ENCODE measurements at regions not wholly inside any gene's neighbourhood (a gene's known extent, or its start where the extent isn't known, plus 50 kb on each side); places are given as distances from the start of the nearest gene placed in this dataset.

DNA sequence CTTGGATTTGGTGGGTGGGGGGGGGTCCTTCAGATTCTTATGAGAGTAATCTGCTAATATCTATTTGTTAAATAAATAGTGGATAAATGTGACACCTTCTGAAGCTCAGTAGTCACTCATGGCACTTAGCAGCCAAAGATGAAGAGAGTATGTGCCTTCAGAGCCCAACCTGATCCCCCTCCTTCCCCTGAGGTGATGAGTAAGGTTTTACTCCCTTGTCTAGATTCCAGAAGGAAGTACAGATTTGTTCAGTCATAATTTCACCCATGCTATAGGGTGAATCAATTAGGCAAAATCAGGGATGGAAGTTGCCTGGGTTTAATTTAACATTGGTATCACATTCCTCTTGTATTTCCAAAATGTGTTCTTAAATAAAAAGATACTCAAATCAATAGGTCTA is 340.3 kb upstream of the ATP2B1 start:
- TF ChIP-seq, protein P1, sequence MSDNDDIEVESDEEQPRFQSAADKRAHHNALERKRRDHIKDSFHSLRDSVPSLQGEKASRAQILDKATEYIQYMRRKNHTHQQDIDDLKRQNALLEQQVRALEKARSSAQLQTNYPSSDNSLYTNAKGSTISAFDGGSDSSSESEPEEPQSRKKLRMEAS (IDR thresholded peaks at IDR 0.05; ENCODE audit: insufficient read depth, insufficient read length) = no peak
- TF ChIP-seq, protein P2, sequence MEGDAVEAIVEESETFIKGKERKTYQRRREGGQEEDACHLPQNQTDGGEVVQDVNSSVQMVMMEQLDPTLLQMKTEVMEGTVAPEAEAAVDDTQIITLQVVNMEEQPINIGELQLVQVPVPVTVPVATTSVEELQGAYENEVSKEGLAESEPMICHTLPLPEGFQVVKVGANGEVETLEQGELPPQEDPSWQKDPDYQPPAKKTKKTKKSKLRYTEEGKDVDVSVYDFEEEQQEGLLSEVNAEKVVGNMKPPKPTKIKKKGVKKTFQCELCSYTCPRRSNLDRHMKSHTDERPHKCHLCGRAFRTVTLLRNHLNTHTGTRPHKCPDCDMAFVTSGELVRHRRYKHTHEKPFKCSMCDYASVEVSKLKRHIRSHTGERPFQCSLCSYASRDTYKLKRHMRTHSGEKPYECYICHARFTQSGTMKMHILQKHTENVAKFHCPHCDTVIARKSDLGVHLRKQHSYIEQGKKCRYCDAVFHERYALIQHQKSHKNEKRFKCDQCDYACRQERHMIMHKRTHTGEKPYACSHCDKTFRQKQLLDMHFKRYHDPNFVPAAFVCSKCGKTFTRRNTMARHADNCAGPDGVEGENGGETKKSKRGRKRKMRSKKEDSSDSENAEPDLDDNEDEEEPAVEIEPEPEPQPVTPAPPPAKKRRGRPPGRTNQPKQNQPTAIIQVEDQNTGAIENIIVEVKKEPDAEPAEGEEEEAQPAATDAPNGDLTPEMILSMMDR (IDR thresholded peaks at IDR 0.05; ENCODE audit: extremely low read depth in 1 of 2, insufficient read depth in 1 of 2, low read depth in 1 of 2, low read length in 2 of 2) = no peak
- TF ChIP-seq POLR2A (IDR thresholded peaks at IDR 0.05; ENCODE audit: low read depth, low read length) = no peak
- no peak for TF ChIP-seq EZH2 (IDR thresholded peaks at IDR 0.05; ENCODE audit: borderline replicate concordance, low read depth, low read length, severe bottlenecking)
- no peak for TF ChIP-seq POLR2AphosphoS5 (IDR thresholded peaks at IDR 0.05; ENCODE audit: insufficient read depth, low read depth, low read length)
- TF ChIP-seq JUN (IDR thresholded peaks at IDR 0.05; ENCODE audit: borderline replicate concordance, insufficient read depth, insufficient read length, low read depth) = no peak
- TF ChIP-seq MYC (IDR thresholded peaks at IDR 0.05; ENCODE audit: low read depth, low read length) = no peak
- TF ChIP-seq GATA2 (IDR thresholded peaks at IDR 0.05; ENCODE audit: insufficient read depth, insufficient read length, low read depth, low read length) = no peak
- TF ChIP-seq FOS (IDR thresholded peaks at IDR 0.05; ENCODE audit: borderline replicate concordance, insufficient read depth, low read length) = no peak
